Keratinocyte (primary cell): ENCODE measurements at regions not wholly inside any gene's neighbourhood (a gene's known extent, or its start where the extent isn't known, plus 50 kb on each side); places are given as distances from the start of the nearest gene placed in this dataset.

ENCODE experiments used
- DNase-seq: peaks from one replicate; pipeline ENCODE4 v3.0.0-alpha.2; 2011; ENCODE audit warnings: low read depth, missing footprints, low spot score
- FAIRE-seq: peaks from 2 replicates; lab custom pipeline; 2011; peaks lifted over from hg19 to GRCh38; lab: Jason Lieb, UNC
- H2AFZ ChIP-seq: 2 replicates; pipeline ENCODE4 v1.6.0; 2012; ENCODE audit warnings: low read length, control low read depth, inconsistent platforms; ENCODE audit not compliant: control insufficient read depth
- H3K27ac ChIP-seq: 2 replicates; pipeline ENCODE4 v1.5.1; 2011; ENCODE audit warnings: low read length; ENCODE audit not compliant: control insufficient read depth, insufficient read depth
- H3K27me3 ChIP-seq: 3 replicates; pipeline ENCODE4 v1.6.0; 2011; ENCODE audit warnings: low read length; ENCODE audit not compliant: control insufficient read depth, insufficient read depth; ENCODE audit errors: extremely low read depth
- H3K36me3 ChIP-seq, 2 experiments: 2 replicates in 1 of 2; 3 replicates in 1 of 2; pipeline ENCODE4 v1.5.1; 2011; ENCODE audit warnings: low read length in 2 of 2, mild to moderate bottlenecking in 1 of 2; ENCODE audit not compliant: control insufficient read depth in 2 of 2, insufficient read depth in 2 of 2; ENCODE audit errors: extremely low read depth in 1 of 2
- H3K4me1 ChIP-seq: 3 replicates; pipeline ENCODE4 v1.5.1; 2011; ENCODE audit warnings: low read length; ENCODE audit not compliant: control insufficient read depth, insufficient read depth; ENCODE audit errors: extremely low read depth
- H3K4me2 ChIP-seq: 3 replicates; pipeline ENCODE4 v1.6.0; 2011; ENCODE audit warnings: low read depth, low read length; ENCODE audit not compliant: control insufficient read depth, insufficient read depth; ENCODE audit errors: extremely low read depth
- H3K4me3 ChIP-seq, 3 experiments: fragments of 200-600 bp in 1 of 3; sonication (generic) in 1 of 3; 2 replicates in 2 of 3; 3 replicates in 1 of 3; pipeline ENCODE4 v1.5.1; 2011 to 2016; ENCODE audit warnings: low read length in 3 of 3, mild to moderate bottlenecking in 3 of 3, control low read depth in 2 of 3, inconsistent platforms in 1 of 3, low read depth in 1 of 3, mixed read lengths in 1 of 3, mixed run types in 1 of 3, moderate library complexity in 1 of 3; ENCODE audit not compliant: control insufficient read depth in 2 of 3, insufficient read depth in 2 of 3; ENCODE audit errors: extremely low read depth in 1 of 3
- H3K79me2 ChIP-seq: 2 replicates; pipeline ENCODE4 v1.6.0; 2012; ENCODE audit warnings: low read length; ENCODE audit not compliant: control insufficient read depth, insufficient read depth
- H3K9ac ChIP-seq: 3 replicates; pipeline ENCODE4 v1.6.0; 2011; ENCODE audit warnings: low read length; ENCODE audit not compliant: control insufficient read depth, insufficient read depth; ENCODE audit errors: extremely low read depth
- H3K9me1 ChIP-seq: 3 replicates; pipeline ENCODE4 v1.6.0; 2011; ENCODE audit warnings: low read length; ENCODE audit not compliant: control insufficient read depth, insufficient read depth; ENCODE audit errors: extremely low read depth
- H3K9me3 ChIP-seq: 2 replicates; pipeline ENCODE4 v1.5.1; 2012; ENCODE audit warnings: low read depth, low read length; ENCODE audit not compliant: control insufficient read depth
- H4K20me1 ChIP-seq: 3 replicates; pipeline ENCODE4 v1.6.0; 2011; ENCODE audit warnings: low read length; ENCODE audit not compliant: control insufficient read depth, insufficient read depth; ENCODE audit errors: extremely low read depth
- EZH2 ChIP-seq: IDR thresholded peaks from one replicate; pipeline ENCODE4 v1.6.1; 2012; ENCODE audit warnings: inconsistent platforms, mild to moderate bottlenecking, low read length, moderate library complexity
- dilution Hi-C: fragments of 300-500 bp; cut with MboI; formaldehyde crosslinking; loops from one replicate; pipeline ENCODE4 v1.7.0; 2020; ENCODE audit warnings: low sequenced_read_pairs; ENCODE audit not compliant: extremely low pct_ligation_motif_present
- TF ChIP-seq, protein P1 (sequence below), 3 experiments: IDR thresholded peaks in 1 of 3; conservative IDR thresholded peaks in 1 of 3; optimal IDR thresholded peaks in 1 of 3; 2 replicates in 2 of 3; 3 replicates in 1 of 3; pipeline versions ENCODE3 to v1.5.1; 2011; ENCODE audit warnings: low read length in 3 of 3, mild to moderate bottlenecking in 3 of 3, moderate library complexity in 2 of 3, control low read depth in 1 of 3, inconsistent platforms in 1 of 3; ENCODE audit not compliant: insufficient read depth in 2 of 3; ENCODE audit errors: extremely low read depth in 1 of 3

DNA sequence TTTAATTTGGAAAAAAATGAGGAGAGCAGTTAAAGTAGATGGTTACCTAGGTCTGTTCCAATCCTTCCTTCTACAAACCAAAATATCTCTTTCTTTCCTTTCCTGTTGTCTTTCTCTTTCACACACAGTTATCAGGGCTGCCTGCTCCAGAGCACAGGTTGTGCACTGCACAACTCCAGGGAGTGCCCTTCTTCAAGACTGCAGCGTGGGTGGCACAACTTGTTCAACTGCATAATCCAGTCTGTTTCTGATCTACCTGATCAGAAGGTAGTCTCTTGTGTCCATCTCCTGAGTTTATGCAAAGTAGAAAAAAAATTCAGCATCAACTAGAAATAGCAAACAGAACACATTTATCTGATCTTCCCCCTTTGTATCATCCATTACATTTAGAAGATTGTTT lies 78.1 kb upstream of the COL13A1 start:
- TF ChIP-seq, protein P1, sequence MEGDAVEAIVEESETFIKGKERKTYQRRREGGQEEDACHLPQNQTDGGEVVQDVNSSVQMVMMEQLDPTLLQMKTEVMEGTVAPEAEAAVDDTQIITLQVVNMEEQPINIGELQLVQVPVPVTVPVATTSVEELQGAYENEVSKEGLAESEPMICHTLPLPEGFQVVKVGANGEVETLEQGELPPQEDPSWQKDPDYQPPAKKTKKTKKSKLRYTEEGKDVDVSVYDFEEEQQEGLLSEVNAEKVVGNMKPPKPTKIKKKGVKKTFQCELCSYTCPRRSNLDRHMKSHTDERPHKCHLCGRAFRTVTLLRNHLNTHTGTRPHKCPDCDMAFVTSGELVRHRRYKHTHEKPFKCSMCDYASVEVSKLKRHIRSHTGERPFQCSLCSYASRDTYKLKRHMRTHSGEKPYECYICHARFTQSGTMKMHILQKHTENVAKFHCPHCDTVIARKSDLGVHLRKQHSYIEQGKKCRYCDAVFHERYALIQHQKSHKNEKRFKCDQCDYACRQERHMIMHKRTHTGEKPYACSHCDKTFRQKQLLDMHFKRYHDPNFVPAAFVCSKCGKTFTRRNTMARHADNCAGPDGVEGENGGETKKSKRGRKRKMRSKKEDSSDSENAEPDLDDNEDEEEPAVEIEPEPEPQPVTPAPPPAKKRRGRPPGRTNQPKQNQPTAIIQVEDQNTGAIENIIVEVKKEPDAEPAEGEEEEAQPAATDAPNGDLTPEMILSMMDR (optimal IDR thresholded peaks at IDR 0.05 in 1 of 3, IDR thresholded peaks at IDR 0.05 in 1 of 3, conservative IDR thresholded peaks at IDR 0.05 in 1 of 3; ENCODE audit: extremely low read depth in 1 of 3, insufficient read depth in 2 of 3, low read length in 3 of 3), result no peak
- no peak for TF ChIP-seq EZH2
- H3K79me2 ChIP-seq, result no peaks in the 10 kb centered on the region
- no peaks in the 10 kb centered on the region for H3K27me3 ChIP-seq
- peaks cover 10% of the 10 kb centered on the region for H3K4me1 ChIP-seq
- no peaks in the 10 kb centered on the region for H3K36me3 ChIP-seq
- no peak overlapping the region for H3K4me3 ChIP-seq
- no peaks in the 10 kb centered on the region for H4K20me1 ChIP-seq
- no peak overlapping the region for H3K4me2 ChIP-seq
- H3K27ac ChIP-seq, result no peak overlapping the region
- no peaks in the 10 kb centered on the region for H3K9me1 ChIP-seq
- no peak for FAIRE-seq
- dilution Hi-C loops, result no loop called here
- no peak overlapping the region for H3K9ac ChIP-seq
- no peak for DNase-seq
- no peaks in the 10 kb centered on the region for H3K9me3 ChIP-seq
- no peak overlapping the region for H2AFZ ChIP-seq

DNA sequence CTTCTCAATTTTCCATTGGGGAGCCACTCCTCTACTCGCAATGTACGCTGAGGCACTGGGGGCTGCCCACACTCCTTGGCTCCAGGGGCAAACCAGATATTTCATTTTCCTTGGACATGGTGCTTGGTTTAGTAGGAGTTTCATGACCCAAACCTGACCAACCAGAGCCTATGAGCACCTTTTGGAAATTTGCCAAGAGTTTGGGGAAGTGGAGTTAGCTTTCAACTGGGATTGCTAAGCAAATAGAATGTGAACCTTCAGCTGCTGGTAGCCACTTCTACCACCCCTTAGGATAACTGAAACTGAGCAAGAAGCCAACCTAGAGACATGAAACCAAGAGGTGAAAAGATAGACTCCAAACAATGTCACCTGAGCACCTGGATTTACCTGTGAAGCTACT lies 74.9 kb upstream of the COL13A1 start:
- no peak overlapping the region for H2AFZ ChIP-seq
- DNase-seq (no peak), FAIRE-seq (no peak)
- H3K4me3 ChIP-seq, result no peak overlapping the region
- no peaks in the 10 kb centered on the region for H3K79me2 ChIP-seq
- no peaks in the 10 kb centered on the region for H4K20me1 ChIP-seq
- dilution Hi-C loops, result no loop called here
- H3K9ac ChIP-seq, result no peak overlapping the region
- no peaks in the 10 kb centered on the region for H3K9me1 ChIP-seq
- no peaks in the 10 kb centered on the region for H3K27me3 ChIP-seq
- no peaks in the 10 kb centered on the region for H3K36me3 ChIP-seq
- peaks cover 27% of the 10 kb centered on the region for H3K4me1 ChIP-seq
- H3K27ac ChIP-seq, result no peak overlapping the region
- TF ChIP-seq EZH2, result no peak
- TF ChIP-seq, protein P1 (optimal IDR thresholded peaks at IDR 0.05 in 1 of 3, IDR thresholded peaks at IDR 0.05 in 1 of 3, conservative IDR thresholded peaks at IDR 0.05 in 1 of 3; ENCODE audit: extremely low read depth in 1 of 3, insufficient read depth in 2 of 3, low read length in 3 of 3), result no peak
- no peaks in the 10 kb centered on the region for H3K9me3 ChIP-seq
- no peak overlapping the region for H3K4me2 ChIP-seq
